Heart left ventricle (tissue), 13 donors: ENCODE measurements at regions not wholly inside any gene's neighbourhood (a gene's known extent, or its start where the extent isn't known, plus 50 kb on each side); places are given as distances from the start of the nearest gene placed in this dataset.

ENCODE experiments used
- CTCF ChIP-seq, 12 donors: fragments of 200-600 bp; sonication (generic) in 4 of 12; IDR thresholded peaks; one replicate each; pipeline versions ENCODE4 v1.5.0 to v1.8.0; 2018 to 2022; ENCODE audit warnings: antibody characterized with exemption in 12 of 12, mild to moderate bottlenecking in 5 of 12
- POLR2A ChIP-seq, 2 donors: fragments of 450-650 bp; IDR thresholded peaks; one replicate each; pipeline ENCODE4 v1.6.1; 2017; ENCODE audit warnings: antibody characterized with exemption in 2 of 2, mild to moderate bottlenecking in 2 of 2, moderate library complexity in 2 of 2
- donor health status: ischemic (EF 13 %, LVEDD 7.1; RV severe dilation, severe dysfunction).
- donor health status: DM: no; HTN: yes; CAD: no.
- donor health status: DM: no; HTN: no; CAD: no.
- donor health status: ischemic (EF 25% LVEDD 6.9; RV normal size, moderate dysfunction).
- donor health status: ischemic (EF 25% LVEDD 5.7; RV mildly dilated, moderate dysfunction).
- donor health status: ischemic (EF 35%, LVEDD 5.7; RV mildly dilated, moderate dysfunction).
- donor health status: nonischemic (EF 11% LVEDD 7.7; RV severe dilation, severe dysfunction).
- donor health status: DM: yes; HTN: yes; CAD: no.
- donor health status: PGD.
- donor health status: ischemic (EF 29% LVEDD 5.4; RV normal size, mild dysfunction).
- donor health status: nonischemic (EF 23%, LVEDD 6.1; RV moderate dilation, normal function).

DNA sequence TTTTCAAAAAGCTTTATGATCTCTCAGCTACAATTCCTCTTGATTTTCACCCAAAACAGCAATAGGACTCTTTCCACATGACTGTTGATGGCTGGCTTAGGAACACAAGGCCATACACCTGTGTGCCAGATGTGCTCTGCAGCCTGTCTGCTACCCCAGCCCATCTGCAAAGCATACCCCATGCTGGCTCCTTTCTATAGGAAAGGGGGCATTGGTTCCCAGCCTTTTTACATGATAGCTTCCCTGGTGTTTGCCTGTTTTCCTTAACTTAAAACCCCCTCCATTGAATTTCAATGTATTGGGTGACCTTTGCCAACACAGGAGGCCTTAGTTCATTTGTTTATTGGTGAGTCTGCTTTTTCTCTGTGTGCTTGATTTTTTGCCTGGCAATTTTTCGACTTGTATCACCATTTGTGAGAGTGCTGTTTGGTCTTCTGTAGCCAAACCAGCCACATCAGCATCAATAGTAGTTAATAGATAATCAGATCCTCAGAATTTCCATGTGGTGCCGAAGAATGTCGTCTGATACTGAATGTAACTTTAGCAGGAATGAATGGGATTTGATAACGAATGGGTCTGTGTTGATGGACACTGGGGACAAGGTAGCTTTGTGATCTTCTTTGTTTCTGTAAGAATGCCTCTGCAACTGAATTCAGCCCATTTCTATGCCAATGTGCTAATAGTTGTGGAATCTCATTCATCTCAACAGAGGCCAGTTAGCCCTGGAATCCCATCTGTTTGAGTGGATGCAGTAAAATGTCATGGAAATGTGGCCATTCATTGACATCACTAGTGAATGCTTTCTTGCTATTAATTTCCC lies 272.2 kb upstream of the RARB start:
- TF ChIP-seq CTCF (IDR thresholded peaks at IDR 0.05) (no peak), POLR2A (IDR thresholded peaks at IDR 0.05) (no peak)
